ENCODE measurements at regions not wholly inside any gene's neighbourhood (a gene's known extent, or its start where the extent isn't known, plus 50 kb on each side); places are given as distances from the start of the nearest gene placed in this dataset.

DNA sequence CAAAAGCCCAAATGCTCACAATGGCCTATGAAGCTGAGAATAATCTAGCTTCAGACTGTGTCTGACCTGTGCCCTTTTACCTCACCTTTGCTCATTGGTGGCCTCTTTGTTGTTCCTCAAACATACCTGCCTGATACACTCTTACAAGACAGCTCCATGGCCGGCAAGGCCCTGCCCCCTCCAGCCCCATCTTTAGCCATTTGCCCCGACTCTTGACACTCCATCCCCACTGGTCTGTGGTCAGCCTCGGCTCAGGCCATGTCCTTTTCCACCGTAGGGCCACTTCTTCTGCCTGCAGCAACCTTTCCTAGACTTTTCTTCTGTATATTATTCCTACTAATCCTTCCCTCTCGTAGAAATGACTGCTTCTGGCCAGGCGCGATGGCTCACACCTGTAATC lies 265.2 kb downstream of the RPS24 start:
- DNase-seq (ENCODE audit: low spot score): peak; percentile 47

DNA sequence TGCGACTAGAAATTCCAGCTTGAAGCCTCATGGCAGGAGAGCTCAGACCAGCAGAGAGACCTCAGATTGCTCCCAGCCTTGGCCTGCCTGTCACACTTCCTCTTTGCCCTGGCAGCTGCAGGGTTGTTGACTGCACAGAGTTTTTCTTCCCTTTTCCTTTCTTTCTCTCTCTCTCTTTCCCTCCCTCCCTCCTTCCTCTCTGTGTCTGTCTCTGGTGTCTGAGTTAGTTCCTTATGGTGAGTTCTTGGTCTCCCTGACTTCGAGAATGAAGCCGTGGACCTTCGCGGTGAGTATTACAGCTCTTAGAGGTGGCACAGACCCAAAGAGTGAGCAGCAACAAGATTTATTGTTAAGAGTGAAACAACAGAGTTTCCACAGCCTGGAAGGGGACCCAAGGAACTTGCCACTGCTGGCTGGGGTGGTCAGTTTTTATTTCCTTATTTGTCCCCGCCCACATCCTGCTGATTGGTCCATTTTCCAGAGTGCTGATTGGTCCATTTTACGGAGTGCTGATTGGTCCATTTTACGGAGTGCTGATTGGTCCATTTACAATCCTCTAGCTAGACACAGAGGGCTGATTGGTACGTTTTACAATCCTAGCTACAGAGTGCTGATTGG lies 266.3 kb downstream of the RPS24 start:
- DNase-seq (ENCODE audit: low spot score): peak; percentile 23

DNA sequence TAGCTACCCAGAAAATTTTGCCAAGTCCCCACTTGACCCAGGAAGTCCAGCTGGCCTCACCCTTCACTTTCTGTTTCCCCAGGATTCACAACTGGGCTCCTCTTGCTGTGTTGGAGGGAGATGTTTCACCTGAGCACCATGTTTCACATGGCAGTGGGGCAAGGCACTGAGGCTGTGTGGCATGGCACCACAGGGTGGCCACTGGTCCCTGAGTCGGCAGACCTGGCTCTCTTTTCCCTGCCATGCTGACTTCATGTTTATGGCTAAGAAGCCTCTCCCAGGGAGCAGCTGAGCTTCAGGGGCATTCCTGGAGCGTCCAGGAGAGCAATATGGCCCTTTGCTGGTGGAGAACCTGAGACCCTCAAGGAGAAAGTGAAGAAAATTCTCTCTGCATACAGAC lies 266.9 kb downstream of the RPS24 start:
- peak; percentile 22 for DNase-seq (ENCODE audit: low spot score)

DNA sequence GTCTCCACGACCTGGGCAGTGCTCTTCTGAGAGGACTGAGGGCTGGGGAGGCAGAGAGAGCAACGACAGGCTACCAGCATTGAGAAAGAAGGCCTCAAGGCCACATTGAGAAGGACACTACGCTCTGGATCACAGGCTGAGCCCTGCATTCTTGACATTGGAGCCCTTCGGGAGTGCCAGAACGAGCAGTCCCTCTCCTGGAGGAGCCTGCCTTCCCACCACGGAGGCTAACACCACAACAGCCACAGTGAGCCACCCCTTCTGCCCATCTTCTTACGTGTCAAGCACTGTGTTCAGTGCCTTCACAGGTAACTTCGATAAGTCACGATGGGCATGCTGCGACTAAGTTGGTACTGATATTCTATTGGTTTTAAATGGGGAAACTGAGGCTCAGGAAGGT lies 267.8 kb downstream of the RPS24 start:
- DNase-seq (ENCODE audit: low spot score): peak; percentile 14

DNA sequence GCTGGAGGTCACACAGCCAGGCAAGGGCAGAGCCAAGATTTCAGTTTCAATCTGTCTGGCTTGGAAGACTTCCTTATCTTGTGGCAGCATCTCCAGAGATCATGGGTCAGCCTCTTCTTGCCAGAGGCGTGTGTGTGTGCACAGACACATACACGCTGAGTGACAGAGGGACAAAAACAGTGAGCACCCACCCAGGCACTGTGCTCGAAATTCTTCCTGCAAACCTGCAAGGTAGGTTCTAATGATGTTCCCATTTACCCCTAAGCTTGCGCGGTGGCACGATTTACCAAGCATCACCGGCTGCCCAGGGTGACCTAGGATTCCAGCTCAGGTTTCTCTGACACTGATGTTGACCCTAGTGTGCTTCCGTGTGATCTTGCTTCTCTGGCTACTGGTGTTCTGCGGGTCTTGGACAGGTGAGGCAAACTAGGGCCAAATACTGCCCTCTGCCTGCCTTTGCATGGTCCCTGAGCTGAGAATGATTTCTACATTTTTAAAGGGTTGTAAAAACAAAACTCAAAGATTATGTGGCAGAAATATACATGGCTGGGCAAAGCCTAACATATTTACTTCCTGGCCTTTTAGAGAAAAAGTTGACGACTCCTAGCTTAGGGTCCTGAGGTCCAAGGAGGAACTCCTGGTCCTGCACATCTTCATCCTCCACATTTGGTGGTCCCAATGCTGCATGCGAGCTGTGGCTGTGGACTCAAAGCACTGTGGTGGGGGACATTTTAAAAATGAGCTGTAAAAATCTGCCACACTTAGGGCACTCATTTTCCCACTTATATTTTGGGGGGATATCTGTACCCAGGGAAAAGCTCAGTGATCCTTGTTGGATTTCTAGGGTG lies 268.5 kb downstream of the RPS24 start:
- peak; percentile 51 for DNase-seq (ENCODE audit: low spot score)

DNA sequence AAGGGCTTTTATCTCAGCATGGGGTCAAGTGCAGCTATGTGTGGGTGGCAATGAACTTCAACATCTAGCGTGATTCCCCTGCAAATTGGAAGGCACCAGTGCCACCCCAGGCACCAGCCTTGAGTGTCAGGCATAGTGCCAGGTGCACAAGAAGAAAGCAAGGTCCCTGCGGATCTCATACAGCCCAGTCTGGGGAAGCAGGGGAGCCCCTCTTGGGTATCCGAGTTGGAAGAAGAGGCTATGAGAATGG lies 269.0 kb downstream of the RPS24 start:
- no peak for DNase-seq (ENCODE audit: low spot score)

DNA sequence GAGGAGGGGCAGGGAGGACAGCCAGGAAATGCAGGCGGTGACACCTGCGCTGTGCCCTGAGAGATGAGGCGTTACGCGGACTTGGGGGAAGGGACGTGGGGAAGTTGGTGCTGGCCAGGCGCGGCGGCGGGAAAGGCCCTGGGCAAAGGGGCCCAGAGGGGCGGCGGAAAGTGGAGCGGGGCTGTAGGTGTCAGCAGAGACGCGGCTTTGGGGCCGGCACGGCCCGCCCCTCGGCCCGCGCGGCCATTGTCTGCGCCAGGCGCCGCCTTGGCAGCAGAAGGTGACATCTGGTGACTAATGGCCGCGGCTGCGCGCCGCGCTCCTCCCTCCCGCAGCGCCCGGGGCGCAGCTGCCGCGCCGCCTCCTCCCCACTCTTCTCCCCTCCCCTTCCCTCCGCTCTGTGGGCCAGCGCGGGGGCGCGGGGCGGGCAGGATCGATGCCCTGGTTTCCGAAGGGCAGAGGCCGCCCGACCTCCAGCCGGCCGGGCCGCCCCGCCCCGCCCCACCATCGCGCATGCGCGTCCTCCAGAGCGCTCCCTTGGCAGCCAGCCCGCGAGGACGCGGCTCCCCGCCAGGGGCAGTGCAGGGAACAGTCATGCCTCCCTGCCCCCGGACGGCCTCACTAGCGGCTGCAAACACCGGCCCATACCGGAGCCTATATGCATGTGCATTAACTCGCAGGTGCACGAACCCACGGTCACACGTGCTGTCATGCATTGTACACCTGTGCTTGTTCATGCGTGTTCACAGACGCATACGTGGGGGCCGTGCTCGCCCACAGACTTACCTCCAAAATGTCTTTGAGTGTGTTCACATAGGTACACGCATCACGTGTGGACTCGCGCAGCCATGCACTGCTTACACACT lies 269.6 kb downstream of the RPS24 start:
- DNase-seq (ENCODE audit: low spot score): peak; percentile 97

DNA sequence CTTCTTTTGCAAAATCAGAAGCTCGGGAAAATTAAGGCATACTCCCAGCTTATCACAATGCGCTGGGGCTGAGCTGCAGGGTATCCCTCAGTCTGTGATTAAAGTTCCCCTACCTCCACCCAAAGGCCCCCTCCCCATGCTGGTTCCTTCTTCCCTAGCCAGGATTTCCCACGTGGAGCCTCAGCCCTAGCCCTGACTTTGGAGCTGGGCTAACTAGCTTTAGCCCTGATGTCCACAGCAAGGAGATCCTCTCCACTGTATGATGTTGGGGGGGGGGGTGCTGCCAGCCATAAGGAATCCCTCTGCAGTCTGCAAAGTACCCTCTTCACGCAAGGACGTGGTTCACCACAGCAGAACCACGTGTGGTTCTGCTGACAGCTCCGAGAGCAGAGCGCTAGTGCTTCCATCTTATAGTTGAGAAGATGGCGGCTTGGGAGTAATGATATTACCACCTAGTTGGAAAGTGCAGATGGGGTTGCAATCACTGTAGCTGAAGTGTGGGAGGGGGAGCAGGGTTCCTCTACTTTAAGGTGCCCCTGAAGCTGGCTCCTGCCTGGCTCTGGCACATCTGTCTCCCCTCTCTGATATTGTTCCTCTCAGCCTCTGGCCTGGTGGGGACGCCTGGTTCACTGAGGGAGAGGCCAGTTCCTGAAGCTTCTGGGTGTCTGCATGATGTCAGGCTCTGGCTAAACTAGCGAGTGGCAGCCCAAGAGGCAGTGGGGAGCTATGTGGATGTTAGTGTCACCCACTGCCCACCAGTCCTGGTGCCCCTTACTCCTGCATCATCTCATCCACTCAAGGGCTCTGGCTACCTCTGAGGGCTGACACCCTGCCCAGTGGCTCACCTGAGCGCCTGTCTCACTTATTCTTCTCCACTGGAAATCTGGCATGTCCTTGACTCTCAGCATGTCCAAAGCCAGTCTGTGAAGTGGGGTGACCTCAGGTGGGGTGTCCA lies 270.7 kb downstream of the RPS24 start:
- DNase-seq (ENCODE audit: low spot score): peak; percentile 58

DNA sequence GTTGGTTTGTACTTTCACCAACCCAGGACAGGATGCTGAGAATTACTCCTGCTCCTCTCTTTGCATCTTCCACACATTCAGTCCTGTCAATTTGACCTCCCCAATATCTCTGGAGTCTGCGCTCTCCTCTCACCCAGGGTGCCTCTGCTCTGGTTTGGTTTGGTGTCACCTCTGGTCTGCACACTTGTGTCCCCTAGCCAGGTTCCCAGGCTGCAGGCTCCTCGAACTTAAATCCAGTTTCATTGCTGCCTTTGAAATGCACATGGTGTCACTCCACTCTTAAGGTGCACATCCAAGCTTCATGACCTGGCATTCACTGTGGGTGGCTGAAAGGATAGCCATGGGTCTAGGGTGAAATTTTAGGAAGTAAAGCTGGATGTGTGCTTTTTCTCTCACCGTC lies 271.6 kb downstream of the RPS24 start:
- peak; percentile 33 for DNase-seq (ENCODE audit: low spot score)

DNA sequence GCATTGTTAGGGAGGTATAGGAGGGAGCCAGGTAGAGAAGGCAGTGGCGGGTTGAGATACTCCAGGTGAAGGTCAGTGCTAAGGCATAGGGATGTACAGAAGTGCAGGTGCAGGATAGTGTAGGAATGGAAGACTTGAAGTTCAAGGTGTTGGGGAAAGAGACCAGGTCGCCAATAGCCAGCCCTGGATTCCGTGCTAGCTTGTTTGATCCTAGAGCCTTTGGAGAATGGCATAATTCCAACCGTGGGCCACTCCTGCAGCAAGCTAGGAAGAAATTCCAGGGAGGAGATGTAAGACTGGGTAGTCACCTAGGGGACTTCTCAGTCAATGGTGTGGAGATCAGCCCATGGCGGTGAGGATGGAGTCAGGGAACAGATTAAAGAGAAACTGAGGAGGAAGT lies 272.7 kb downstream of the RPS24 start:
- DNase-seq (ENCODE audit: low spot score): peak; percentile 25

DNA sequence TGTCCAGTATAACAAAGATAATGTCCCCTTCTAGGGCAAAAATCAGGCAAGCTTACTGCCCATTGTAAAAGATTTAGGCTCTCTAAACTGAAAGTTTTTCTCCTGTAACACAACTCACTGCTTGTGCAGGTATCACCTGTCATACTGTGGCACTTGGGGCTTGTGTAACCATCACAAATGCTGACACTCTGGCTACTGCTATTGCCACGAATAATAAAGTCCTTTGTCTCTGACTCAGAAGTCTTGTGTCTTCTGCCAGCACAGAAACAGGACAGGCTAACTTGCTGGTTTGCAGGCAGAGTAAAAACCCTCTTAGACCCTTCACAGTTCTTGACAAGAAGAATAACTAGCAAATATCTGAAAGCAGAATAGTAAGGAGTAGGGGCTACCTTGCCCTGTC lies 273.9 kb downstream of the RPS24 start:
- peak; percentile 14 for DNase-seq (ENCODE audit: low spot score)

DNA sequence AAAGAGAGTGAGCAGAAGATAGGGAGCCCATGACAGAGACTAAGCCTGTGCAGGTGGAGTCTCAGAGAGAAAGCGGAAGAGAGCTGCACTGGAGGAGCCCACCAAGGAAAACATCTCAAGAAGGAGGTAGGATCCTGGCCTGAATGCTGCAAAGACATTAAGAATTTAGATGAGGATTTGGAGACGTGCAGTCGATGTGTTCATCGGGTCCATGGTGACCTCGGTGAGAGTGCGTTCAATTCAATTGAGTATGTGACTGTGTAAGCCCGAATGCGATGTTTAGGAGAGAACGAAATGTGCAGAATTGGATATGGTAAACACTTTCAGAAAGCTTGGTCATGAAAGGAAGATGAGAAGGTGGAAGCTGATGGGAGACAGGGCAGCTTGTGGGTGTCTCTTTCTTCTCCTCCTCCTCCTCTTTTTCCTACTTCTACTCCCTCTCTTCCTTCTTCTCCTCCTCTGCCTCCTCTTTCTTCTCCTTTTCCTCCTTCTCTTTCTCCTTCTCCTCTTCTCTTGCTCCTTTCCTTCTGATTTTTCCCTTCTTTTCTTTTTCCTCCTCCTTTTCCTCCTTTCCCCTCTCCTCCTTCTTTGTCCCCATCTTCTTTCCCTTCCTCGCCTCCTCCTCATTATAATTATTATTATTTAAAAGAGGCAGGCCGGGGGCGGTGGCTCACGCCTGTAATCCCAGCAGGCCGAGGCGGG lies 276.0 kb downstream of the RPS24 start:
- peak; percentile 28 for DNase-seq (ENCODE audit: low spot score)

DNA sequence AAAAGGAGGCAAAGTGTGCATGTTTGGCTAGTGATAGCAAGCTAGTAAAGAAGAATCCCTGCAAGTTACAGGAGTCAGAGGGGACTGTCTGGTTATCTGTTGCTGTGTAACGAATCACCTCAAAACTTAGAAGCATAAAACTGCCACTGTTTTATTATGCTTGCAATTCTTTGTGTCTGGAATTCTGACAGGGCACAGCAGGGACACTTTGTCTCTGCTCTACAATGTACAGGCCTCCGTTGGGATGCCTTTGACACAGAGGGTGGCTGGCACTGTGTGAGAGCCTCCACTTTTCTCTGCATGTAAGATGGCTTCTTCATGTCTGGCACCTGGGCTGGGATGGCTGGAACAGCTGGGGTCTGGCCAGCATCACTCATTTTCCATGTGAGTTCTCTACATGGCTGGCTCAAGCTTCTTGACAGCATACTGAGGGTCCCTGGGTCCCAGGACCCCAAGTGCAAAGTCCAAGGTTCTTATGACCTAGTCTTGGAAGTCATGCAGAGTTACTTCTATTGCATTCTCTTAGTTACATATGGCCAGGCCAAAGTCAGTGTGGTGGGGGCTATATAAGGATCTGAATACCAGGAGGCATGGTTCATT lies 276.9 kb downstream of the RPS24 start:
- peak; percentile 37 for DNase-seq (ENCODE audit: low spot score)

DNA sequence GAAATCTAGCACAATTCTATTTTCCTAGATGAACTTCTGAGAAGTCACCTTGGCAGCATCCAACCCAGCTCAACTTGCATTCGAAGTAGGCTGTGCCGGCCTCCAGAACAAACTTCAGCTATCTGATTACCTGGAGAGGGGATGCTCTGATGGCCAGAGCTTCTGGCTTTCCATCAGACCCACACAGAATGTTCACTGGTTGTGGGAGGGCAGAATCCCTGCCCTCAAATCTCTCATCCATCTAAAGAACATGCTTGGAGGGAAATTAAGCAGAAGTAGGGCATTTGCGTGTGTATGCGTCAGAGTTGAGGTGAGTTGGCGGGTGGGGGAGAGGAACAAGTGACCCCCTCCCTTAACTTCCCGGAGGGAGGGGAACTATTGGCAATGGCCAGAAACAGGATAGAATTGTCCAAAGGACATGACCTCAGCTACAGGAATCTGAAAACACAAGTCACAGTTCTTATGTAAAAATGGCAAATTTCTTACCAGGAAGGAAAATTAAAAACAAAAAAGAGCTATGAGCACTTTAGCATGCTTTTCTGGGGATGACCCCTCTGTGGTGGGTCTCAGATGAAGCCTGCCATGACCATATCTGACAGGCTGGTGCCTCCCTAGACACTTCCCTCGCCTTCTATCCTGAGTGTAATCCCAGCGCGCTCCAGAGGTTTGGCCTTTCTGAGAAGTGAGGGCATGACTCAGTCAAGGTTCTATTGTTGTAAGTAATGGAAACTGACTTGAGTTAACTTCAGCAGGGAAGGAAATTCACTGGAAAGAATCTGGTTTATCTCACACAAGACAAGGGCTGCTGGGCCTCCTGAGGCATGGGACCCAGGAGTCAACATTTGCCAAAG lies 278.8 kb downstream of the RPS24 start:
- DNase-seq (ENCODE audit: low spot score): peak; percentile 25

DNA sequence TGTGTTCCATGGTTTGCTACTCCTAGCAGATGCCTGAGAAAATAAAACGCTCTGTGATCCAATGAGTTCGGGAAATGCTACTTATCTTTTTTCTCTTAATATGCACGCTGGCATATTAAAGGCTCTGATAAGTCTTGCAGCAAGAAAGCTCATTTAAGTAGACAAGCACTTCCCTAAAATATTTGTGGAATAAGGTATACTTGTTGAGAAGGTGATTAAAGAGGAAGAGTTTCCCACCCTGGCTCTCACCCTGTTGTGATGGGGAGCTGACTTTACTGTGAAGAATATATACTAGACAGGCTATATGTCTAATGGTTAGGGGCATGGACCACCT lies 279.4 kb downstream of the RPS24 start:
- DNase-seq (ENCODE audit: low spot score): no peak

DNA sequence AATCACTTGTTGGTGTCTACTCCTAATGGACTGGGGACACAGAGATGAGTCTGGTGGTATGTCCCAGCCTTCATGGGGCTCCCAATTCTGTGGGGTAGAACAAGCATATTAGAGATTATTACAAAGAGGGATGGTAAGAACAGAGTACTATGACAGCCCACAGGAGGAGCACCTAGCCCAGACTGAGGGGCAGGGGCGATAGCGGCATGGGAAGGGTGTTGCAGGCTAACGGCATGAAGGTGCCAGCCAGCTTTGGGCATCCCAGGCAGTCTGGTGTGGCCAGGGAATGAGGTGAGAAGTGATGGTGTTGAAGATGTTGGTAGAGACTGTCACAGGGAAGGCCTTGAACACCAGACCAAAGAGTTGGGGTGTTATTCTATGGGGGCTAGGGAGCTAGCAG lies 280.0 kb downstream of the RPS24 start:
- peak; percentile 11 for DNase-seq (ENCODE audit: low spot score)

DNA sequence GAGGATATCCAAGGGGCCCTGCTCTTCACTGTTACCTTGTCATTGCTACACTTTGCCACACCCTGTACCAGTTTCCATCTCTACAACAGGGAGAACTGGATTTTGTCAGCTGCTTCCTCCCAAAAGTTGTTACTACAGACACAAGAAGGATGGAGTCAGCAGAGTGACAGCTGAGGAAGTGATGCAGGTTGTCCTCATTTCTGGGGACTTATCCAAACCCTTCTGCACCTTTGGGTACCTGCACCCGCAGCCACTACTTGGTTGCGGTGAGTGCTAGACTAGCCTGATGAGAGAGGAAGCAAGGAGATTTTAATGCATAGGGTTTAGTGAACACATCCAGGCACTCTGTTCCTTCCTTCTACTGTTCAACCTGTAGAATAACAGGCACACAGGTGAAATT lies 281.0 kb downstream of the RPS24 start:
- peak; percentile 23 for DNase-seq (ENCODE audit: low spot score)

DNA sequence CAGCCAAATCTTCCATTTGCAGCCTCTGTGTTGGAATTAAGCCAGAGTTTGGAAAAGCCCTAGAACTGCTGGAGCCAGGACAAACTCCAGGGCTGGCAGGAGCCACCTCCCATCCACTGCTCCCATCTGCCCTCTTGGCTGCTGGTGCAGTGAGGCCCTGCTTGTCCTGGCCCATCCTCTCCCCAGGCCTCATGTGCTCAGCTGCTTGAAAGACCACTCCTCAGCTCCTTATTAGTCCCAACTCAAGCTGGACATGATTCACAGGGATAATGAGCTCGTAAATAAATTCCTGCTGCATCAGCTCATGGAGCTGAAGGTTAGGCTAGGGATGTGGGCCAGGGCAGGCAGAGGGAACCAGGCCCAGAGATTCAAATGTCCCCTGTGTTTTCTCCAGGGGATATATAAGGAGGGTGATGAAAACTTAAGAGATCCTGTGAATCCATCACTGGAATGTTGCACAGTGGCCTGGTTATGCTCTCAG lies 282.8 kb downstream of the RPS24 start:
- DNase-seq (ENCODE audit: low spot score): peak; percentile 64

DNA sequence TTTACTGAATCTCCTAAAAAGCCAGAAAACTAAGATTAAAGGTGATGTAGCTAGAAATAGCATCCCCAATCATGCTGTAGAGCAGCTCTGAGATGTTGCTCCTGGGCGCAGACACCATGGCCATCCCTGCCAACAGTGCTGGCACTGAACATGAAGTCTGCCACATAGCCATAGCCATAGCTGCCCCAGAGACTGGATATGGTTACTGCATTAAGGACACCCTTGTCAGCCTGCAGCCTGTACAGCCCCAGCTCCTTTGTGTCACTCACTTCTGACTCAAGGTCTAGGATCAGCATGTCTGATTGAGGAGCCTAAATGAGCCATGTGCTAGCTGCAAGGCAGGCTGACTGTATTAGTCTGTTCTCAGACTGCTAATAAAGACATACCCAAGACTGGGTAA lies 284.6 kb downstream of the RPS24 start:
- no peak for DNase-seq (ENCODE audit: low spot score)

DNA sequence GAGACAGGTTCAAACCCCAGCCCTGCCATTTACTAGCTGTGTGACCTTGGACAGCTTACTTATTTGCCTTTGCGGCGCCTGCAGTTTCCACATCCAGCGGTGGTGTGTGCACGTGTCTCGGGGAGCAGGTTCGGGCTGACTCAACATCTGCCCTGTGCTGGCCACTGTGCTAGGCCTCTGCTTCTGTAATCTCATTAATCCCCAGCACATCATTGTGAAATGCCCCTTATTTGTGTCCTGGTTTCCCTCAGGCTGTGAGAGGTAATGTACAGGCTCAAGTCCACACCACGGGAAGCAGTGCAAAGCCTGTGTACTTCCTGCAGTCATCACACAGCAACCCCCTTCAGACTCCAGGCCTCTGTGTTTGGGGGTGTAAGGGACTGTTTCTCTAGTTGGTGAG lies 285.7 kb downstream of the RPS24 start:
- DNase-seq (ENCODE audit: low spot score): peak; percentile 31
